Activated effector memory CD4-positive, alpha-beta T cell treated with Interleukin-2 at 50 U/mL for 16 hours (primary cell): ENCODE measurements at regions not wholly inside any gene's neighbourhood (a gene's known extent, or its start where the extent isn't known, plus 50 kb on each side); places are given as distances from the start of the nearest gene placed in this dataset.
"Not testable (repeated sequence)": the region's sequence is repeated elsewhere in the genome, so short reads cannot be mapped to it uniquely, and the experiment has no call there.

Experiments used
- DNase-seq: peaks from one replicate; pipeline ENCODE4 v3.0.0-alpha.2; 2020

DNA sequence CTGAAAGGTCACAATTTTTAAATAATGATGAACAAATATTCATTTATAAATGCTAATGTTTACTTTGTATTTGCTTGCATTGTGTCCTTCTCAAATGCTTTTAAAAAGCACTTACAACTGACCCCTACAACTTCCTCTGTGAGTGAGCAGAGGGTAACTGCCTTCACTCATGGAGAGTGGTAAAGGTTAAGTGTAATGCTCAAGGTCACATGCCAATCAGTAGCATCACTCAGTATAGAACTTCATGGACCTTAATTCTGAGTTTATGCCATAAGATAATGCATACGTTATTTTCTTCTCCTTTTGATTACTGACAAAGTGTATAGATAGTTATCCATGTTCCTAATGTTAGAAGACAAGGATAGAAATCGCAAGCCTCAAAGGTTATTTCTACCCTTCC is 91.8 kb upstream of the SERTAD2 start:
- no peak for DNase-seq

DNA sequence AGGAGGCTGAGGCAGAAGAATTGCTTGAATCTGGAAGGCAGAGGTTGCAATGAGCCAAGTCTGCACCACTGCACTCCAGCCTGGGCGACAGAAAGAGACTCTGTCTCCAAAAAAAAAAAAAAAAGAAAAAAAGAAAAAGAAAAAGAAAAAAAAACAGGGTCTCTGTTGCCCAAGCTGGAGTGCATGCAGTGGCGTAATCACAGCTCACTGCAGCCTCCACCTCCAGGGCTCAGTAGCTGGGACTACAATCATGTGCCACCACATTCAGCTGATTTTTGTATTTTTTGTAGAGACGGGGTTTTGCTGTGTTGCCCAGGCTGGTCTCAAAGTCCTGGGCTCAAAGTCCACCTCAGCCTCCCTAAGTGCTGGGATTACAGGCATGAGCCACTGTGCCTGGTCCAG is 94.0 kb upstream of the SERTAD2 start:
- not testable (repeated sequence) for DNase-seq

DNA sequence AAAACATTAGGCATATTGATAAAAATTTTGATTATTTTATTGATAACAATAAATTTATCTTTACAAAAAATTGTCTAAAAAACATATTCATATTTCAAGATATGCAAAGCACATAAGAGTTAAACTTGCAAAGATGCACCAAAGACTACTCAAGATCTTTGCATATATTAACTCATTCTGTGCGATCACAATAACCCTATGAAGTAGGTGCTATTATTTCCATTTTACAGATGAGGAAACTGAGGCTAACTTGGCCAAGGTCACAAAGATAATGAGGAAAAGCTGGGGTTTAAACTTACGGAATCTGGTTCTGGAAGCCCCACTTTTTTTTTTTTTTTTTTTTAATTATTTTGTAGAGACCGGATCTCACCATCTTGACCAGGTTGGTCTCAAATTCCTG is 94.4 kb upstream of the SERTAD2 start:
- DNase-seq: no peak

DNA sequence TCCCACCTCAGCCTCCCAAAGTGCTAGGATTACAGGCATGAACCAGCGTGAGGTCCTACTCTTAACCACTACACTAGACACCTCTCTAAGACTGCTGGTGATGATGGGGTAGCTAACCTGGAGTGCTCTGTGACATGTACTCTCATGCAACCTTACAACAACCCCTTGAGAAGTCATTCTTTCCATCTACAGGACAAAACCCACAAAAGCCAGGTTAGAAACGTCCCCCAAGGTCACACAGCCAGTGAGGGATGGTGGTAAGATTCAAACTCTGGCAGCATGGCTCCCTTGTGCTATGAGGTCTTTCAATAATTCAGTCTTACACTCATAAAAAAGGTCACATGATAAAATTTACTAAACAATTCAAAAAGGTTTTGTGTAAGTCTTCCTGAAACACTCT is 94.8 kb upstream of the SERTAD2 start:
- no peak for DNase-seq

DNA sequence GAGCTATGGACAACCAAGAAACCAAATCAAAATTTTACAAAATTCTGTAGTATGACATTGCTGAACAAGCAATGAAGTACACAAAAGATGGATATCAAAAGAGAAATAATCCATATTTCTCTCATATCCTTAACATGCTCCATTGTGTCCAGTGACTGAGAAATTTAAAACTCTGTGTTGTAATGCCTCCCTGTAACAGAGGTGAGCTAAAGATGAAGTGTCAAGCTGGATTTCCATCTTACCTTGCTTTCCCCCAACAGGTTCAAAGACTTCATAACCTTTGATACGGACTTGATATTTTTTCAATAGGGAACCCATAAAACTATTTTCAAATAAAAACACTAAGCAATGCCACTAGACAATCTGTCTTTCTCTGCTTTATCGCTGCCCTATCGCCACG is 95.7 kb upstream of the SERTAD2 start:
- DNase-seq: no peak

DNA sequence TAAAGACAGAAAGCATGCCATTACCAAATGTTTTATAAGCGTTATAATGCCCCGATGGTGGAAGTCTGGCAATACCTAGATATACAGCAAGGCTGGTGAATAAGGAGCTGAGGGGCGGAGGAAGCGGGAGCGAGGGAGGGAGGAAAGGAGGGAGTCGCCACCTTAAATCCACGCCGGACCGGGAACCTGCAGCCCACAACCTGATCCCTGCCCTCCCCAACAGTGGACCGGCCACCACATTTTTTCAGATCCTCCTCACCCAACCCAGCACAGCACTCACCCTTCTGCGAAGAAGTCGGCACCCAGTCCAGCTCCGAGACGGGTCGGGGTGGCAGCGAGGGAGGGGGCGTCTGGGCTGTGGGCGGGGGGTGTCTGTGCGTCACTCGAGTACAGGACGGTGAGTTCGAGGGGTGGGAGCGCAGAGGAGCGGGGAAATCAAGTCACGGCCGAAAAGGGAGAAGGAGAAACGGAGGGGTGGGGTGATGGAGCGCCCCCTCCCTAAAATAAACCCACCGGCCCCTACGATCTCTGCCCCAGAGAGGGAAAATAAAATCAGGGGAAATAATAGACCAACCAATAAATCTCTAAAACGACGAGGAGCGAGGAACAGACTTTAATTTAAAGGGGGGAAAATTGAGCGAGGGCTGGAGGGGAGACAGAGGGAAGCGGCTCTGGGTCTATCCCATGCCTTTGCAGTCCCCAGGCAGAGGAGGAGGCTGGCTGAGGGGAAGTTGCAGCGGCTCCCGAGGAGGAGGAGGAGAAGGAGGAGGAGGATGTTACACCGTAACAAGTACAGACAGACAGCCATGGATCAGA is 96.5 kb upstream of the SERTAD2 start:
- DNase-seq: peak; percentile 15

DNA sequence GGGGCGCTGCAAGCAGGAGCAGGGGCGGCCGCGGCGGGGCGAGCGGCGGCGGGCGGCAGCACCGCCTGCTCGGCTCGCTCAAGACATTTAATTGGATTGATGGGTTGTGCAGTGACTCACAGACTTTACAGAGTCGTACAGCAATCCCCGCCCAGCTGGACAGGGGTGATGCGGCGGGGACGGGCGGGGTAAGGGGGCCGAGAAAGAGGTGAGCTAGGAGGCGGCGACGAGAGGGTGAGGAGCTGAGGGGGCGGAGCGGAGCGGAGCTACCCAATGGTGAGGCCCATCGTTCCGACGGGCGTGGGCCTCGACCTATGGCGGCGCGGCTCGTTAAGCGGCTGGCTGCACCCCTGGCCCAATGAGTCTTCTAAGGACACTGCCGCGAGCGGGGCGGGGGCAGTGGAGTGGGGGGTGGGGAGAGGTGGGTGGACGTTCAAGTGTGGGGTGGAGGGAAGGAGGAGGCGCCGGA is 97.1 kb upstream of the SERTAD2 start:
- peak; percentile 97 for DNase-seq

DNA sequence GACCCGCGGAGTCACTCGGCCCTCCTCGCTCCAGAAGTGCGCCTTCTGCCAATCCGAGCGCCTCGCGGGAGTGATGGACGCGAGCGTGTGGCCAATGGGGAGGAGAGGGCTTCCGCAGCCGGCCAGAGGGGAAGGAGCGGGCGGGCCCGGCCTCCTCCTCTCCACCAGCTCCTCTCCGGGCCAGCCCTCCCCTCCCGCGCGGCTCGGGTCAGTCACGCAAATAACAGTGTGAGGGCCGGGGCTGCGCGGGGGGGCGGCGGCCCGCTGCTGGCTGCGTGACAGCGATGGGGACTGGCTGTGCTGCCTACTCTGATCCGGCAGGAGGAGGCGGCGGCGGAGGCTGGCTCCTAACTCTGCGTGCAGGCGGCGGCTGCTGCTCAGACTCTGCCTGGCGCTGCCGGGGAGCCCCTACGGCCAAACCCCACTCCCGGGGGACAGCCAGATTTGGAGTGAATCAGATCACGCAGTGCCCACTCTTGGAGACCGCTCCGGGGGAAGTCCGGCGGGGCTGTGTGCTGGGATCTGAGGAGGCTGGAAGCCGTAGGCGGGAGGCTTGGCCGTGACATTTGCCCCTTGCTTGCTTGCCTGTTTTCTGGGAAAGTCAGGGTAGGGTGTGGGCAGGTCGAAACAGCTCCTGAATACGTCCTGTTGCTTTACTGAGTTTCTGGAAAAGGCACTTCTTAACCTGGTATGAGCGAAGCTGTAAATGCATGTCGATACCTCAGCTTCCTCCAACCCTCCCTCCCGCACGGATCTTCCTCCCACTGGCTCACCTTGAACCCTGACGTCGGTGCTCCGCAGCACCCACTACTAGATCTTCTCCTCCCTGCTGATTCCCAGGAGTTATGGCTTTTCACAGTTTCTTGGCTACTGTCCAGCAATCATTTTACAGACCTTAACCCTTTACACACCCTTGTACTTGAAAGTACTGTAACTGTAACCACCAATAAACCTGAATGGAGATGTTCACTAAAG is 97.9 kb upstream of the SERTAD2 start:
- DNase-seq: no peak

DNA sequence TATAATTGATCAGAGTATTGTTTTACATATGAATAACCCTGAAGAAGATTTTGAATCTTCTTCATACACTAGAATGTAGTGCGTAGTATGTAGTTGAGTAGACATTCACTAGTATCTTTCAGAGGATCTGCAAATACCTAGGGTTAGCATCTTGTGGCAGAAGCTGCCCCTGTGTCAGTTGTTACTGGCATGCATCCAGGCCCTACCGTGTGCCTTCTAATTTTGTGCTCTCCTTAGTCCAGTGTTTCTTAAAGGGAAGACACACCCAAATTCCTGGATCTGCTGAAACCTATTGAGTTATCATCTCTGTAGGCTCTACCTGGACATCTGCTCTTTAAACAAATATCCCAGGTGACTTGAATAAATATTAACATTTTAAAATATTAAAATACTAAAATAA is 99.7 kb upstream of the SERTAD2 start:
- DNase-seq: no peak

DNA sequence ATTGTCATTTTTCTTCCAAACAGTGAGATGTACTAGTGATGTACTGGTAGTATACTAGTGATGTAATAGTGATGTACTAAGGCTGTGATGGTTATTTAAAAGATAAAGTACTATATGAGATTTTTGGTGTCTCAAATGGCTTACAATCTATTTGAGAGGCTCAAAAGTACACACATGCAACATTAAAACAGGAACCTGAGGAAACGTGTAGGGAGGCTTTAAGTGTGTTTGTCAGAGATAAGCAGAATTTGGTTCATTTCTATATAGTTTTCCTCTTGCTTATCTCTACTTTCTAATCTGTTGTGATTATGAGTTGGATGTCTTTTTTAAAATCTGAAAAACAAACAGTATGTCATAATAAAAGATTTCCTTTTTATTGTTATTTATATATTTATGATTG is 100.9 kb upstream of the SERTAD2 start:
- no peak for DNase-seq

DNA sequence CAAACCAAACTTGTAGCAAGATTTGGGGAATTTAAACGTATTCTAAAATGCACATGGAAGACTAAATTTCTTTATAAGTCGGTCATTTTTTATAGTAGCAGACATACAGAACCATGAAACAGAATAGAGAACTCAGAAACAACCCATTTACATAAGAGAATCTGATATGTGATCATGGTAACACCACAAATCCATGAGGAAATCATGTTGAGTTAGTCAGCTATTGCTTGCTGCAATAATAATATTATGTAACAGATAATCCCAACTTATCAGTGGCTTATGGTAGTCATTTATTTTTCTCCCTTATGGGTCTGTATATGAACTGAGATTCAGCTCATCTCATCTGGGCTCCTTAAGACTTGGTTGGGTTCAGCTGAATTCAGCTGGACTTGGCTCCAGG is 103.4 kb upstream of the SERTAD2 start:
- no peak for DNase-seq

DNA sequence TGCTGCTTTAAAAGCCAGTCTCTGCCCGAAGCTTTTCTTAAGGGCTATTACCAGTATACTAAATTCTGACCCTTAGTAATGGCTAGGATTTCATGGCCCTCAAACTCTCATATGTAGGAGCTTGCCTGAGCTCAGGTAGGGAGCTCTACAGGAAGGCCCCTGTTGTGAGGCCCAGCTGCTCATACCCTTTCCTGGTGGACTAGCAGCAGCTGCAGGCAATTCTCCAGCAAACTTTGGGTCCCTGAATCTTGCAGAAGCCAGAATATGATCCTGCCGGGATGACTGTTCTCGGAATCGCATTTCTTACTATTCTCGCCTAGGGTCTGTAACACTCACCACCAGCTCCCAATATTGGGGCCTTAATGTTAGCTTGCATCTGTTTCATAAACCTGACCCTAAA is 106.4 kb upstream of the SERTAD2 start:
- DNase-seq: no peak

DNA sequence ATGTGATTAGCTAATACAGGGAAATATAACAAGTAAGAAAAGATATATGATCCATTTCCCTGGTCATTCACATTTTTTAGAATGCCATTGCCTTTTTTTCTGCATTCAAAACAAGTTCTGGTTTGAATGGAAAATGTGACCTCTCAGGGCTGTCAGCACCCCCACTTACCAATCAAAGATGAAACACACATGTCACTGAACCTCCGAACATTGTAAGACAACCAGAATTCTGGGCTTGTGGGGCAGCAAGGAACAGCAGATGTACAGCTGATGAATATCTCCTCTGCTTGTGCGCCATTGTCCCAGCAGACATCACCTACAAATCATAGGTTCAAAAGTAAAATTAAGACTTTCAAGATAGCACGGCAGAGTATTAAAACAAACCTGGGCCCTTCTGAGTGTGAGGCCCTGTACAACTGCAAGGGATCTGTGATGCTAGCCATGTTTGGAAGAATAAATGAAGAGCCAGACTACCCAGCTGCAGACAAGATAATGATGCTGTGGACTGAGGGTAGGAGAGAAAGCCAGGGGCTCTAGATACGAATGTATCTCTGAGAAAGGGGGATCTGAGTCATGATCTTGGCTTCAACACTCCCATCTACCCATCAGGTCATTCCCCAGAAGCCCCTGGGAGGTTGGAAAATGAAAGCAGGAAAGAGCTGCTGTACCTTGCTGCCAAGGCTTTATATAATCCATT is 108.7 kb upstream of the SERTAD2 start:
- DNase-seq: no peak

DNA sequence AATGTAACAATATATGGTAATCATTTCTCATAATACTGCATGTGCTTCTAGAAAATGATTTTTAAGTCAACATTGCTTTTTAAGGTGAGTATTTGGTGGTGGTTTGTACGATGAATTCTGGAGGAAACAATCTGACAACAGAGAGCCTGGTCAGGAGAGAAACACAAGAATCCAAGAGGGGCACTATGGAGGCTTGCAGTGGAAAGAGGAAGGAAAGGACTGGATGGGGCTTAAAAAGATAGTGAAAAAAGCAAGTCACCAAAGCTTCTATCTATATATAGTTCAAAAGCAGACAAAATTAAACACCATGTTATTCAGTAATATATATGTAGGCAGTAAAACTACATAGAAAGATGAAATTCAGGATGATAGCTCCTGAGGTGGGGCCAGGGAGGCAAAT is 109.4 kb upstream of the SERTAD2 start:
- DNase-seq: no peak

DNA sequence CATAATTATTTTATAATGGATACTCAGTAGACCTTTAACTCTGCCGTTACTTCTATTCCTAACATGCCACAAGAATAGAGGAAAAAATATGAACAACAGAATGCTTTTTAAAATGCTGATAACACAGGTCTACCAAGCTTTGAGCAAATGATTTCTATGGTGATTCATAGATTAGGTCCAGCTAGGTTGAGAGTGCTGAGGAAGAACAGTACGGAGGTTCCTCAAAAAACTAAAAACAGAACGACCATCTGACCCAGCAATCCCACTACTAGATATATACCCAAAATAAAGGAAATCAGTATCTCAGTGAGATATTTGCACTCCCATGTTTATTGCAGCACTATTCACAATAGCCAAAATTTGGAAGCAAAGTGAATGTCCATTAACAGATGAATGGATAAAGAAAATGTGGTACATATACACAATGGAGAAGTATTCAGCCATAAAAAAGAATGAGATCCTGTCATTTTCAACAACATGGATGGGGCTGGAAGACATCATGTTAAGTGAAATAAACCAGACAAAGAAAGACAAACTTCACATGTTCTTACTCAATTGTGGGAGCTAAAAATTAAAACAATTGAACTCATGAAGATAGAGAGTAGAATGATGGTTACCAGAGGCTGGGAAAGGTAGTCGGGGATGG is 111.6 kb upstream of the SERTAD2 start:
- DNase-seq: no peak

DNA sequence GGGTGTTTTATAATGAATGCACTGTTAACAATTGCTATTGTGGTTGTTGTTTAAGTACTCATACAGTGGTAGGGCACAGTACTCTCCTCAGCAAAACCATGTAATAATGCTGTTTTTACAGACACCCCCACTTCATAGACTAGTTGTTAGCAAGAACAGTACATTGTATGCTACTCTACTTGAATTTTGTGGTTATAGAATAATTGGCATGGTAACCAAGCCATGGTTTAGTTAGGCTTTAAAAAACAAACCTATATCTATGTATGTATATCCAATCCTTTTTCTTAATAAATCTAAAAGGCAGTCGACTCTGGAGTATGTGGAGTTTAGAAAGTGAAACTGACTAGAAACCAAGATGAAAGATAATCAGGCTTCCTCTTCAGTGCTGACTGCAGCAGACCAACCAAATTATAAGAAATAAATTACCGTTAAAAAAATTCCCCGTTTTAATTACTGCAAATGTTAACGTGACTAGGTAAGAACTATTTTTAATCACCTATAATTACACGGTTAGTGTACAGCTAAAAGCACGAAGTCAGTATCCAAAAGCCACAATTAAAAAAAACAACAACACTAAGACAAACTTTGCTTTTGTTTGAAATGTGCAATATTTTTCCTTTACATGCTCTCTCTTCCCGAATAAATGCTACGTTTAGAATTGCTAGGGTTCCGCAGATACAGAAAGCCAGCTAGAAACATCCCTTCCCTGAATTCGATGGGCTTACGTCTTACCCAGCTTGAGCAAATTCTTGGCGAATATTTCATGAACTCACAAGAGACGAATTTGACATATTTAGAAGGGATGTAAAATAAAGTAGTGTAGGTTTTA is 113.3 kb upstream of the SERTAD2 start:
- no peak for DNase-seq

DNA sequence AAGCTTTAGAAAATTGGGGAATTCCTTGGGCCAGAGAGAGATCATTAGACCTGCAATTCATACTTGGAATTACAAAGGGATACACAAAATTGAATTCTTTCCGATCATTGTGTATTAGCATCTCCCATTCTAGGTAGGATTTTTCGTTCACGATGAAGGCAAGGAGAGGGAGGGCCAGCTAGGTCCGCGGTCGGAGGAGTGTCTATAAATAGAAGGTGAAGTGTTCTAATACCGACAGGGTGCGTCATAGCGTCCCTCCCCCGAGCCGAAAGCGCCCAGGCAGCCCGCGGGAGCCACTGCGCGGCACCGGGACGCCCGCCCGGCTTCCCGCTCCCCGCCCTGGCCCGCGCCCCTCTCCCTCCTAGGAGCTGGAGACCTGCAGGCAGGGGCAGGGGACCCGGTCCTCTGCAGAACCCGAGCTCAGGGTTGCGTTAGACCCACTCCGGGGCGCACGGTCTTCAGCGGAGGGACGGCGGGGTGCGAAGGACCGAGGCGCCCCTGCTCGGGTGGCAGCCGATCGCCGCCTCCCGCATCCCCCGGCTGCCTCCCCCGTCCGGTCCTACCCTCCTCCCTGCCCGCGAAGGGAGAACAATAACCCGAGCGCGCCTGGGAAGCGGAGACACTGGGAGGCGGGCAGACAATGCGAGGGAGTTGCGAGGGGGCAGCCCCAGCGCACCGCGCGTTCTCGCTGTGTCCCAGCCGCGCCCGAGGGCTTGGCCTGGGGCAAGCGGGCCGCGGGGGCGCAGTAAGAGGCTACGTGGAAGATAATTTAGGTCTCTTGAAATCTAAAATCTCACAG is 114.2 kb upstream of the SERTAD2 start:
- DNase-seq: peak; percentile 57

DNA sequence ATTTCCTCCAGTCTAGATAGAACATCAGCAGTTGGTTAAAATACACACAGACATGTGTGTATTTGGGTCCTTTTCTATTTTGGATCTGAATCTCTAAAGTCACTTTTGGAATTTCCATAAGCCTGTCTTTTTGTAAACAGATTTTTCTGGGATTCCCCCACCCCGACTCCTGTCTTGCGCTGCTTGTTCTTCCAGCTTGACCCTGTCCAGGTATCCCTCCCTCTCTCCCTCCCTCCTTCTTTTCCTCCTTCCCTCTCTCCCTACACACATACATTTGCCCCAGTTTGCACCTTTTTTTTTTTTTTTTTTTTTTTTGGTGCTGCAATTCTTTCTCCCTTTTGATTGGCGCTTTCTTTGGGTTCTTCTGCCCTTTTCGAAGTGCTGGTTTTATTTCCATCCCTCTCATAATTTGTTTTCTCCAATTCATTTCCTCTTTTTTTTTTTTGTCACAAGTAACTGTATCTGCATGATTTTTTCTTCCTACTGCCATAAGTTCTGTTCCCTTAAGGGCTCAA is 114.8 kb upstream of the SERTAD2 start:
- DNase-seq: no peak

DNA sequence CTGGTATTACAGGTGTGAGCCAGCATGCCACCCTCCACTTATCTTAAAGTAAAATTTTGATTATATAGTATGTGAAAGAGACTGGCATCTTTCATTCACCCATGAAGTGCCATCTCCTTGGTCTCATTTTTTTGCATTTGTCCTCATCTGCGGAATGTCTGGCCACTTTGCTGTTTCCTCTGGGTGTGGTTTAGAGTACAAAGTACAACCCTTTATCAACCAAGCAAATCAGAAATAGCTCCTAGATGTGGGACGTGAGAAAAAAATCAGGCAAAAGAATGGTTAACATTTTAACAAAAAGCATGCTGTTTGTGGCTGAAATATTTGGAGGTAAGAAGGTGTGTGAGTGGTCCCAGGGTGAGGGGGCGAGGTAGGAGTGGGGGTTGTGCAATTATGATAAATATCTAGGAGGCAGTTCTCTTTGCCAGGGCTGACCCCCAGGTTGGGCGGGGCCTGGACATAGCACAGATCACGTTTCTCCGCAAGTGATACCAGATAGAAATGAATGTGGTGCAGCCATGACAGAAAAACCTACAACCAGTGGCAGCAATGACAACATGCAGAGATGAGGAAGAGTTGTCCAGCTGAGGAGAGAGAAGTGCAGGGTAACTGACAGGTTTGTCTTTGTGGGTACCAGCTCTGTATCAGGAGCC is 115.8 kb upstream of the SERTAD2 start:
- DNase-seq: no peak

DNA sequence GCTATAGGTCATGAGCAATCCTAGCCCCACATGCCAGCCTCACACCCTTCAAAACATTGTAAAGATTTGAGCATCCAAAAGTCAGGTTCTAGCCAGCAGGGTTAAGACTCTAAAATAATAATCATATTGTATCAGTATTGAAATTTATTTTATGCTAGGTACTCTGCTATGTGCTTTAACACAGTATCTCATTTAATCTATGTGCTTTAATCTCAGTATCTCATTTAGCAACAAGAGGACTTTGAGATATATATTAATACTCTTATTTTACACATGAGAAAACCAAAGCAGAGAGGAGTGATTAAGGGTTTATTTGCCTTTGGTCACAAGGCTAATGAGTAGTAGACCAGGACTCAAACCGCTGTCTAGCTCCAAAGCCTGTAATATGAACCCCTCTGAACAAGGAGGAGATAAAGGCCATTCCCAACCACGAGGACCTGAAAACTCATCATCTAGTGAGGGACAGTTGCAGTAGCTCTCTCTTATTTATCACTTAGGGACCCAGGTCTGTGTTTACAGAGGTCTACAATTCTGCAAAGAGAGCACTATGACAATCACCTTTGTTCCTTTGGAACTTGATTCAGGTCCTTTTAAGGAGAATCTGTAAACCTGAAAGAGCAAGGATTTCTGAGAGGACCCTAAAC is 116.5 kb upstream of the SERTAD2 start:
- DNase-seq: no peak
